Ascending aorta (tissue), 2 donors: ENCODE measurements at regions not wholly inside any gene's neighbourhood (a gene's known extent, or its start where the extent isn't known, plus 50 kb on each side); places are given as distances from the start of the nearest gene placed in this dataset.

Source experiments
- DNase-seq, 2 donors: peaks; one replicate each; pipeline ENCODE4 v3.0.0-alpha.2; 2019; ENCODE audit warnings: low spot score in 2 of 2
- H3K27ac ChIP-seq, 2 donors: fragments of 200-600 bp; sonication (generic); one replicate each; pipeline ENCODE4 v1.5.1; 2016 to 2017; ENCODE audit warnings: mild to moderate bottlenecking in 1 of 2
- H3K27me3 ChIP-seq: fragments of 200-600 bp; sonication (generic); one replicate; pipeline ENCODE4 v1.5.1; 2017
- H3K36me3 ChIP-seq, 2 donors: fragments of 200-600 bp; sonication (generic); one replicate each; pipeline ENCODE4 v1.5.1; 2016
- H3K4me1 ChIP-seq, 2 donors: fragments of 200-600 bp; sonication (generic); one replicate each; pipeline ENCODE4 v1.5.1; 2016 to 2017; ENCODE audit warnings: mild to moderate bottlenecking in 1 of 2
- H3K4me3 ChIP-seq, 2 donors: fragments of 200-600 bp; sonication (generic); one replicate each; pipeline ENCODE4 v1.5.1; 2016 to 2017; ENCODE audit warnings: mild to moderate bottlenecking in 1 of 2
- H3K9me3 ChIP-seq, 2 donors: fragments of 200-600 bp; sonication (generic); one replicate each; pipeline ENCODE4 v1.5.1; 2016
- intact Hi-C: fragments of 100-400 bp; cut with DNase I; formaldehyde crosslinking; loops from one replicate; pipeline ENCODE4 v1.15.1; 2023
- TF ChIP-seq, protein P1 (sequence below), 3 experiments: fragments of 200-600 bp in 2 of 3; fragments of 450-650 bp in 1 of 3; sonication (generic) in 2 of 3; IDR thresholded peaks; one replicate each; pipeline ENCODE4 v1.5.1; 2016 to 2019; ENCODE audit warnings: antibody characterized with exemption in 3 of 3, mild to moderate bottlenecking in 1 of 3, moderate library complexity in 1 of 3

DNA sequence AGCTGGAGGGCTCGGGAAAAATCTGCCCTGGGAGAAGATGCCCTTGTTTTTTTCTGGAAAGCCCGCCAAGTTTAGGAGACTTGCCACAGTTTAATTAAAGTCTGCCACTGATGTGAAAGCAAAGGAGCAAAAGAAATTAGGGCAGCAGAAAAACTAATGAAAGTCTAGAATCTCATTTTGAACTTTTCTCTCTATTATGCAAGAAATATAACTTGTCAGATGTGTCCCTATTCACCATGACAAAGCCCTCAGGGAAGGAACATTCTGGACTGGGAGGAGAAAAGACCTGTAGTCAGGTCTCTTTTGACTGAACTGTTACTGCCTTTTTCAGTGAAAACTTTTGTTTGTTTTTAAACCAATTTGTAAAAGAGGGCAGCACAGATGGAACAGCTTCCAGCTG, 715.5 kb downstream of the SORCS3 start:
- Histone ChIP-seq H3K36me3 (no peaks in the 10 kb centered on the region), H3K4me3 (no peak overlapping the region), H3K27ac (no peak overlapping the region), H3K9me3 (peaks cover 0 to 2% of the 10 kb centered on the region in 2 donors), H3K27me3 (no peaks in the 10 kb centered on the region), H3K4me1 (no peaks in the 10 kb centered on the region)
- DNase-seq: no peak
- intact Hi-C loops: no loop called here
- TF ChIP-seq, protein P1, sequence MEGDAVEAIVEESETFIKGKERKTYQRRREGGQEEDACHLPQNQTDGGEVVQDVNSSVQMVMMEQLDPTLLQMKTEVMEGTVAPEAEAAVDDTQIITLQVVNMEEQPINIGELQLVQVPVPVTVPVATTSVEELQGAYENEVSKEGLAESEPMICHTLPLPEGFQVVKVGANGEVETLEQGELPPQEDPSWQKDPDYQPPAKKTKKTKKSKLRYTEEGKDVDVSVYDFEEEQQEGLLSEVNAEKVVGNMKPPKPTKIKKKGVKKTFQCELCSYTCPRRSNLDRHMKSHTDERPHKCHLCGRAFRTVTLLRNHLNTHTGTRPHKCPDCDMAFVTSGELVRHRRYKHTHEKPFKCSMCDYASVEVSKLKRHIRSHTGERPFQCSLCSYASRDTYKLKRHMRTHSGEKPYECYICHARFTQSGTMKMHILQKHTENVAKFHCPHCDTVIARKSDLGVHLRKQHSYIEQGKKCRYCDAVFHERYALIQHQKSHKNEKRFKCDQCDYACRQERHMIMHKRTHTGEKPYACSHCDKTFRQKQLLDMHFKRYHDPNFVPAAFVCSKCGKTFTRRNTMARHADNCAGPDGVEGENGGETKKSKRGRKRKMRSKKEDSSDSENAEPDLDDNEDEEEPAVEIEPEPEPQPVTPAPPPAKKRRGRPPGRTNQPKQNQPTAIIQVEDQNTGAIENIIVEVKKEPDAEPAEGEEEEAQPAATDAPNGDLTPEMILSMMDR (IDR thresholded peaks at IDR 0.05): no peak

DNA sequence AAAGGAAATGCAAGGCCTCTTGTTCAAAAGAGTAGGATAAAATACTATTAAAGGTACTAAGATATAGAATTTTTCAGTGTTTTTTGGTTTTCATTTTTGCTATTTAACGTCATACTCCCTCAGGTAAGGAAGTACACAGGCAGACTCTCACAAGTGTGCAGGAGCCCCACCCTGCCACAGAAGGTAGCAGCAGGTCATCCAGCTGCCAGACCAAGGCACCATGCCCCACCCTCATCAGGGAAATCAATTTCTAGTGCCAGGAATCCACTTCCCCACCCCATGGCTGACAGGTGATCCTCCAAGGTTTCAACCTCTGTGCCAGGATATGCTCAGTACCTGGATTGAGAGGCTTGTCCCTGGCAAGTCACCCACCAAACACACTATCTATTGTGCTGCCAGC, 712.9 kb downstream of the SORCS3 start:
- H3K4me3 ChIP-seq: no peak overlapping the region
- H3K36me3 ChIP-seq: no peaks in the 10 kb centered on the region
- no peak overlapping the region for H3K27ac ChIP-seq
- H3K9me3 ChIP-seq: no peaks in the 10 kb centered on the region
- no peaks in the 10 kb centered on the region for H3K27me3 ChIP-seq
- DNase-seq: no peak
- TF ChIP-seq, protein P1 (IDR thresholded peaks at IDR 0.05): no peak
- H3K4me1 ChIP-seq: no peaks in the 10 kb centered on the region
- intact Hi-C loops: no loop called here

DNA sequence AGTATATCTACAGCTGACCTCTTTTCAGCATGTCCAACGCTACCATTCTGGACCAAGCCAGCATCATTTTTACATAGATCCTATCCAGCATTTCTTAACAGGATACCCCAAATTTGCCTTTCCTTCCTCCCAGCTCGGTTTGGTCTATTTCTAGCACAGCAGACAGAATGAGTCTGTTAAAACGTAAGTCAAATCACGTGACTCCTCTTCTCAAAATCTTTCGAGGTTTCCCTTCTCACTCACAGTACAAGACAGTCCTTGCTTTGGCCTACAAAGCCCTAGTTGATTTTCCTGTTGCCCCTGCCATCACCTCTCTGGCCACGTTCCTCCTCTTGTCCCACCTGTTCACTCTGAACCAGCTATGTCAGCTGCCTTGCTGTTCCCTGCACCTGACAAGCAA, 711.7 kb downstream of the SORCS3 start:
- Histone ChIP-seq H3K4me3 (no peak overlapping the region), H3K4me1 (no peaks in the 10 kb centered on the region), H3K27ac (no peak overlapping the region), H3K9me3 (no peaks in the 10 kb centered on the region), H3K27me3 (no peaks in the 10 kb centered on the region), H3K36me3 (no peaks in the 10 kb centered on the region)
- no peak for DNase-seq
- TF ChIP-seq, protein P1 (IDR thresholded peaks at IDR 0.05): no peak
- intact Hi-C loops: no loop called here

DNA sequence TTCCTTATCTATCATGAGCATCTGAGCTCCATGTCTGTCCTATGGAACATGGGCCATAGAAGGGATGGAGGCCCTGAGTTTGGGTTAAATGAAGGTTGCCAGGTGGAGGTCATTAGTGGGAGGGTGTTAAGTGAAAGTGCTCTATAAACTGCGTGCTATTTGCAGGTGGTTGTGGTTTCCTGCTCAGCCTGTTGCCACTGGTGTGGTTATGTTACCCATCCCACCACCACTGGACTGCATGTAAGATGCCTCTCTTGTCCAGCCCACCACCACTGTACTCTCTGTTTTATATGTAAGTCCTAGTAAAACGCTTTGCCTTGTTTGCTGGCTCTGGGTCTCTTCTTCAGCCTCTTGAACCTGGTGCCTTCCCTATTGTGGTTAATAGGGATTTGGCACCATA, 711.2 kb downstream of the SORCS3 start:
- intact Hi-C loops: no loop called here
- TF ChIP-seq, protein P1 (IDR thresholded peaks at IDR 0.05): no peak
- no peaks in the 10 kb centered on the region for H3K9me3 ChIP-seq
- H3K36me3 ChIP-seq: no peaks in the 10 kb centered on the region
- no peaks in the 10 kb centered on the region for H3K4me1 ChIP-seq
- no peak overlapping the region for H3K27ac ChIP-seq
- no peaks in the 10 kb centered on the region for H3K27me3 ChIP-seq
- DNase-seq: no peak
- no peak overlapping the region for H3K4me3 ChIP-seq

DNA sequence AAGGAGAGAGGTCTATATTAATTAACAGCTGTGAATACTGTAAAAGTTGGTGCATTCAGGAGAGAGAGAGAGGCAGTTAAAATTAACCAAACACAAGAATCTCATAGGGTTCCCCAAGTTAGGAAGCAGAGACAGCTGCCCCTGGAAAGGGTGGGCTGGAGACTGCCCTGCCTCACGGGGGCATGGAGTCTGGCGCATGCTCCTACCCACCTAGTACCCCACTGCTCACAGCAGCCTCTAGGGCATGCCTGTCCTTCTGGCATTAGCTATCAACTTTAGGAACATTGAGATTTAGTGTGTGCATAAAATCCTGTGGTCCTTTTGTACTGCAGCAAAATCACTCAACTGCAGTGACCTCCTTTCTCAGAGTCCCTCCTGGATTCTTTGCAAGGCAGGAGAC, 710.1 kb downstream of the SORCS3 start:
- intact Hi-C loops: no loop called here
- TF ChIP-seq, protein P1 (IDR thresholded peaks at IDR 0.05): no peak
- no peak overlapping the region for H3K27ac ChIP-seq
- H3K36me3 ChIP-seq: no peaks in the 10 kb centered on the region
- no peak for DNase-seq
- no peaks in the 10 kb centered on the region for H3K9me3 ChIP-seq
- no peak overlapping the region for H3K4me3 ChIP-seq
- H3K27me3 ChIP-seq: no peaks in the 10 kb centered on the region
- no peaks in the 10 kb centered on the region for H3K4me1 ChIP-seq

DNA sequence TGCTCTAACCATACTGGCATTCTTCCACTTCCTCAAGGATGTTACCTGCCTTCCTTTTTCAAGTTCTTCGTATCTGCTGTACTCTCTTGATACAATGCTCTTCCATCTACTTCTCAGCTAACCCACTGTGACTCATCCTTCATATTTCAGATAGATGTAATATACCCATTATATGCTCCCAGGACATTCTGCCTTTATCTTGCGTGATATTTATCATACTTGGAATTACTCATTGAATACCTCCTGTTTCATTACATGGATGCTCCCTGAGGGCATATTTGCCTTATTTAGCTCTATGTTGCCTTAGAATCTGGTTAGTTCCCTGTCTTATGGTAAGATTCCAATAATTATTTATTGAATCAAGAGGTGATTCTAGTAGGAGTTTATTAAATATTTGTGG, 706.4 kb downstream of the SORCS3 start:
- no peaks in the 10 kb centered on the region for H3K4me1 ChIP-seq
- intact Hi-C loops: no loop called here
- H3K36me3 ChIP-seq: no peaks in the 10 kb centered on the region
- no peak overlapping the region for H3K27ac ChIP-seq
- H3K4me3 ChIP-seq: no peak overlapping the region
- no peaks in the 10 kb centered on the region for H3K9me3 ChIP-seq
- H3K27me3 ChIP-seq: no peaks in the 10 kb centered on the region
- DNase-seq: no peak
- TF ChIP-seq, protein P1 (IDR thresholded peaks at IDR 0.05): no peak
